Osteoblast (primary cell): ENCODE measurements at regions not wholly inside any gene's neighbourhood (a gene's known extent, or its start where the extent isn't known, plus 50 kb on each side); places are given as distances from the start of the nearest gene placed in this dataset.
"Not testable (repeated sequence)": the region's sequence is repeated elsewhere in the genome, so short reads cannot be mapped to it uniquely, and the experiment has no call there.

Experiments
- DNase-seq: peaks from one replicate; pipeline ENCODE4 v3.0.0; 2011; ENCODE audit warnings: low spot score, mixed read lengths; ENCODE audit not compliant: insufficient read length; ENCODE audit errors: missing footprints
- H2AFZ ChIP-seq: 2 replicates; pipeline ENCODE4 v1.6.0; 2011; ENCODE audit warnings: mild to moderate bottlenecking, low read length
- H3K27ac ChIP-seq: 2 replicates; pipeline ENCODE4 v1.5.1; 2011; ENCODE audit warnings: mild to moderate bottlenecking, low read depth, low read length, moderate library complexity
- H3K27me3 ChIP-seq: 2 replicates; pipeline ENCODE4 v1.6.0; 2012; ENCODE audit warnings: mild to moderate bottlenecking, control low read depth, inconsistent platforms, low read length, moderate library complexity; ENCODE audit not compliant: insufficient read depth
- H3K36me3 ChIP-seq: 2 replicates; pipeline ENCODE4 v1.5.1; 2011; ENCODE audit warnings: mild to moderate bottlenecking, low read length, control low read depth, moderate library complexity; ENCODE audit not compliant: insufficient read depth
- H3K4me1 ChIP-seq: 2 replicates; pipeline ENCODE4 v1.5.1; 2011; ENCODE audit warnings: mild to moderate bottlenecking, low read length, control low read depth, moderate library complexity; ENCODE audit not compliant: insufficient read depth
- H3K4me2 ChIP-seq: 2 replicates; pipeline ENCODE4 v1.6.0; 2011; ENCODE audit warnings: mild to moderate bottlenecking, low read length; ENCODE audit not compliant: insufficient read depth
- H3K4me3 ChIP-seq: fragments of 200-600 bp; sonication (generic); 3 replicates; pipeline ENCODE4 v1.5.1; 2012; ENCODE audit warnings: mild to moderate bottlenecking, low read length, inconsistent platforms; ENCODE audit not compliant: insufficient read depth
- H3K79me2 ChIP-seq: 2 replicates; pipeline ENCODE4 v1.6.0; 2012; ENCODE audit warnings: mild to moderate bottlenecking, low read length, control low read depth, inconsistent platforms; ENCODE audit not compliant: insufficient read depth
- H3K9me3 ChIP-seq: 2 replicates; pipeline ENCODE4 v1.5.1; 2011; ENCODE audit warnings: low read depth, low read length, control low read depth
- H4K20me1 ChIP-seq: 2 replicates; pipeline ENCODE4 v1.6.0; 2012; ENCODE audit warnings: mild to moderate bottlenecking, low read length, control low read depth; ENCODE audit not compliant: insufficient read depth
- TF ChIP-seq, protein P1 (sequence below): IDR thresholded peaks from 2 replicates; pipeline ENCODE4 v1.5.1; 2011; ENCODE audit warnings: mild to moderate bottlenecking, low read depth, low read length, moderate library complexity; ENCODE audit errors: extremely low read depth

DNA sequence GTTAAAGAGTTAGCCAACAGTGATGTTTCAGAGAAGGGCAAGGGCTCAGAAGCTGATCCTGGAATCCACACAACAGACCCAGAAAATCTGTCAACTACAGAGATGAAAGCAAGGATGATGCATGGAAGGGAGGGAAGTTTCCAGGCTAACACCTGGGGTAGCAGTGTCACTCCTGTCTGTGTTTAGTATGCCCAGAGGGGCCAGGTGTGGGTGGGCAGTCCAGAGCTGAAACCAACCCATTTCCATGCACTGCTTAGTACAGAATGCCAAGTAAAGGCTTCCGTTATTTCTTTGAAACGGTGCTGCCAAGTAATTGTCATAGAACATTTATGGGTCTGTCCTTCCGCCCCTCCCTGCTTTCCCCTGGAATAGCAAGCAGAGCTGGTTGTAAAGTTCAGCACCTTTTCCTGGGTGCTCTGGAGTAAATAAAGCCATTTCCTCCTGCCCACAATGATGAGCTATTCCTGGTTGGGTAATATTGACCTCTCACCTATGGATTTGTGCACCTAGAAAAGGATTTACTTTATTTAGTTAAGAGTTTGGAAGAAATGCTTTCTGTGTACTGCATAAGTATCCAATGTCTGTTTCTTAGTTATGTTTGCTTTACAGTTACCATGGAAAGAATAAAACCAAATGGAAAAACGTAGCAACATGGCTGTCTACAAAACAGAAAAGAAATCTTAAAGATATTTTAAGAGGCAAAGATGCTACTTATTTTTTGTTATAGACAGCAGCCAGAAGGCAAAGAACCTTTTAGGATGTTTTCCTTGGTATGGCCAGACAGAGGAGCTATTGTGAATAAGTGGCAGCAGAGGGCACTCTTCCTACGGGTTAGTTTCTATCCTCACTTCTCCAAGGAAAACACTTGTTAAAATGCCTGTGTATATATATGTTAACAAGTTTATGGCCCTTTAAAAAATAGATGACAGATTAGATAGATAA is 71.7 kb downstream of the PRR15 start:
- not testable (repeated sequence) for H2AFZ ChIP-seq, H3K27ac ChIP-seq, H3K4me2 ChIP-seq, H3K27me3 ChIP-seq, H4K20me1 ChIP-seq, DNase-seq, H3K4me1 ChIP-seq, H3K4me3 ChIP-seq, H3K36me3 ChIP-seq, H3K79me2 ChIP-seq, H3K9me3 ChIP-seq
- TF ChIP-seq, protein P1, sequence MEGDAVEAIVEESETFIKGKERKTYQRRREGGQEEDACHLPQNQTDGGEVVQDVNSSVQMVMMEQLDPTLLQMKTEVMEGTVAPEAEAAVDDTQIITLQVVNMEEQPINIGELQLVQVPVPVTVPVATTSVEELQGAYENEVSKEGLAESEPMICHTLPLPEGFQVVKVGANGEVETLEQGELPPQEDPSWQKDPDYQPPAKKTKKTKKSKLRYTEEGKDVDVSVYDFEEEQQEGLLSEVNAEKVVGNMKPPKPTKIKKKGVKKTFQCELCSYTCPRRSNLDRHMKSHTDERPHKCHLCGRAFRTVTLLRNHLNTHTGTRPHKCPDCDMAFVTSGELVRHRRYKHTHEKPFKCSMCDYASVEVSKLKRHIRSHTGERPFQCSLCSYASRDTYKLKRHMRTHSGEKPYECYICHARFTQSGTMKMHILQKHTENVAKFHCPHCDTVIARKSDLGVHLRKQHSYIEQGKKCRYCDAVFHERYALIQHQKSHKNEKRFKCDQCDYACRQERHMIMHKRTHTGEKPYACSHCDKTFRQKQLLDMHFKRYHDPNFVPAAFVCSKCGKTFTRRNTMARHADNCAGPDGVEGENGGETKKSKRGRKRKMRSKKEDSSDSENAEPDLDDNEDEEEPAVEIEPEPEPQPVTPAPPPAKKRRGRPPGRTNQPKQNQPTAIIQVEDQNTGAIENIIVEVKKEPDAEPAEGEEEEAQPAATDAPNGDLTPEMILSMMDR: peak; percentile 63

DNA sequence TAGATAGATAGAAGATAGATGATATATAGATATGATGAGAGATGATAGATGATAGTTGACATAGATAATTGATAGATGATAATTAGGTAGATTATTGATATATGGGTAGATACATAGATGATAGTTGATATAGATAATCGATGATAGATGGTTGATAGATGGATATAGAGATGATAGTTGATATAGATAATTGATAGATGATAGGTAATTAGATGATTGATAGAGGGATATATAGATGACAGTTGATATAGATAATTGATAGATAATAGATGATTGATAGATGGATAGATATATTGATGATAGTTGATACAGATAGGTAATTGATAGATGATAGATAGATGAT is 72.3 kb downstream of the PRR15 start:
- TF ChIP-seq, protein P1: no peak
- Histone ChIP-seq H3K4me3 (no peak overlapping the region), H4K20me1 (no peaks in the 10 kb centered on the region), H3K4me1 (no peaks in the 10 kb centered on the region), H3K4me2 (no peak overlapping the region), H2AFZ (no peak overlapping the region), H3K9me3 (no peaks in the 10 kb centered on the region), H3K79me2 (no peaks in the 10 kb centered on the region), H3K36me3 (no peaks in the 10 kb centered on the region), H3K27me3 (no peaks in the 10 kb centered on the region), H3K27ac (no peak overlapping the region)
- DNase-seq: no peak

DNA sequence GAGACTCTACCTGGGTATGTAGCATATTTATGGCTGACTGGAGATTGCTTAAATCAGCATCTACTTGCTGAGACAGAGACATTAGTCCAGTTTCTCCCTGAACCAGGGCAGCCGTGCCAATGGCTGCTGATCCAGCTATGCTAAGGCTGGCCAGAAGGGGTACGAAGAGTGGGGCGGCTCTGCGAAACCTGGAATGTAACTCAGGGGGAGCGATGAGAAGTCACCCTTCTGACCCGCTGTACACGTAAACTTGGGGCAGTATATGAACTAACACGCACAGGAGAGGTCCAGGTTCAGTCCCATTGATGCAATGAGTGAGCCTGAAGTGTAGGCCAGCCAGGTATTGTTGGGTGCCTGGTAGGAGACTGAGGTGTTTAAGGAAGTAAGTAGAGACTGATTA is 73.7 kb downstream of the PRR15 start:
- TF ChIP-seq, protein P1: no peak
- peaks cover 13% of the 10 kb centered on the region for H3K4me1 ChIP-seq
- H3K36me3 ChIP-seq: no peaks in the 10 kb centered on the region
- no peaks in the 10 kb centered on the region for H3K27me3 ChIP-seq
- H3K27ac ChIP-seq: no peak overlapping the region
- no peak for DNase-seq
- H3K4me2 ChIP-seq: no peak overlapping the region
- H2AFZ ChIP-seq: no peak overlapping the region
- no peaks in the 10 kb centered on the region for H3K9me3 ChIP-seq
- H3K4me3 ChIP-seq: no peak overlapping the region
- no peaks in the 10 kb centered on the region for H4K20me1 ChIP-seq
- no peaks in the 10 kb centered on the region for H3K79me2 ChIP-seq

DNA sequence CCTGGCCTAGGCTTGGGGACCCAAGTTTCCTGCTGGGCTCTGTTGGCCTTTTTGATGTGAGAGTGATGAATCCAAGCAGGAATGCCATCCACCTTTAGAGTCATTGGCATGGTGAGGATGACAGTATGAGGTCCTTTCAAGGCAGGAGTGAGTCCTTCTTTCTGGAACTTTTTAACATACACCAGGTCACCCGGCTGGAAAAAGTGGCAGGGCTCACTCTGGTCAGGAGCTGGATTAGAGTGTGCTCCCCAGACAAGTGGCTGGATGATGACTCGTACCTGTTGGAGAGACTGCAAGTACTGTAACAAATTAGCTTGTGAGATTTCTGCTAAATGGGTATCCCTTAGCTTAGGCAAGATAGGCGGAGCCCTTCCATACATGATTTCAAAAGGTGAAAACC is 75.2 kb downstream of the PRR15 start:
- H3K4me3 ChIP-seq, H2AFZ ChIP-seq, DNase-seq, H3K4me2 ChIP-seq, H3K36me3 ChIP-seq, H3K79me2 ChIP-seq, H3K9me3 ChIP-seq, H3K27ac ChIP-seq, H3K27me3 ChIP-seq, H4K20me1 ChIP-seq: not testable (repeated sequence)
- H3K4me1 ChIP-seq: peaks cover 17% of the 10 kb centered on the region
